HG03196 (cell line): ENCODE measurements at regions not wholly inside any gene's neighbourhood (a gene's known extent, or its start where the extent isn't known, plus 50 kb on each side); places are given as distances from the start of the nearest gene placed in this dataset.
A peak's percentile ranks its signal among the peaks of the same experiment; 100 is the strongest.
"Not testable (repeated sequence)": the region's sequence is repeated elsewhere in the genome, so short reads cannot be mapped to it uniquely, and the experiment has no call there.

ENCODE experiments used
- ATAC-seq: cut with Tn5 transposase; IDR thresholded peaks from one replicate; pipeline ENCODE4 v1.9.1; 2021; ENCODE audit not compliant: unreplicated experiment

- no peak for ATAC-seq
These were observed 606.5 kb upstream of the CAMK1G start for GRCh38 chr1:208977012-208977411.

GRCh38 chr1:208977638-208978256 lies 605.8 kb upstream of the CAMK1G start:
- no peak for ATAC-seq

- no peak for ATAC-seq
These were observed 603.7 kb upstream of the CAMK1G start for GRCh38 chr1:208979776-208980175.

- ATAC-seq, result no peak
These were observed 602.9 kb upstream of the CAMK1G start for GRCh38 chr1:208980605-208981004.

- no peak for ATAC-seq
These were observed 598.3 kb upstream of the CAMK1G start for GRCh38 chr1:208985231-208985630.

GRCh38 chr1:208988811-208989222 lies 594.7 kb upstream of the CAMK1G start:
- peak; percentile 99 for ATAC-seq

- ATAC-seq, result no peak
These were observed 593.1 kb upstream of the CAMK1G start for GRCh38 chr1:208990456-208990855.

- not testable (repeated sequence) for ATAC-seq
These were observed 586.5 kb upstream of the CAMK1G start for GRCh38 chr1:208997053-208997452.

GRCh38 chr1:208997726-208998312 lies 585.7 kb upstream of the CAMK1G start:
- no peak for ATAC-seq

- ATAC-seq, result no peak
These were observed 574.9 kb upstream of the CAMK1G start for GRCh38 chr1:209008586-209008985.

GRCh38 chr1:209010475-209011230 lies 572.9 kb upstream of the CAMK1G start:
- ATAC-seq, result no peak

GRCh38 chr1:209012443-209013196 lies 570.9 kb upstream of the CAMK1G start:
- no peak for ATAC-seq

GRCh38 chr1:209015092-209015491 lies 568.4 kb upstream of the CAMK1G start:
- ATAC-seq, result no peak

- ATAC-seq, result no peak
These were observed 561.9 kb upstream of the CAMK1G start for GRCh38 chr1:209021622-209022021.

- no peak for ATAC-seq
These were observed 559.7 kb upstream of the CAMK1G start for GRCh38 chr1:209023790-209024189.

GRCh38 chr1:209029737-209030136 lies 553.8 kb upstream of the CAMK1G start:
- ATAC-seq, result no peak

GRCh38 chr1:209030454-209031167 lies 552.9 kb upstream of the CAMK1G start:
- no peak for ATAC-seq

- no peak for ATAC-seq
These were observed 546.5 kb upstream of the CAMK1G start for GRCh38 chr1:209037064-209037463.

- no peak for ATAC-seq
These were observed 545.2 kb upstream of the CAMK1G start for GRCh38 chr1:209038316-209038715.

- no peak for ATAC-seq
These were observed 544.8 kb upstream of the CAMK1G start for GRCh38 chr1:209038735-209039134.

- no peak for ATAC-seq
These were observed 543.2 kb upstream of the CAMK1G start for GRCh38 chr1:209040351-209040750.
